ENCODE measurements at regions not wholly inside any gene's neighbourhood (a gene's known extent, or its start where the extent isn't known, plus 50 kb on each side); places are given as distances from the start of the nearest gene placed in this dataset.

GRCh38 chr12:115574826-115575225 is 702.7 kb downstream of the MED13L start:
- TF ChIP-seq NR2F2 (IDR thresholded peaks at IDR 0.05) (no peak), TAF1 (conservative IDR thresholded peaks at IDR 0.05) (no peak), HNF4A (conservative IDR thresholded peaks at IDR 0.05) (no peak), HNF4G (IDR thresholded peaks at IDR 0.05) (no peak), CTCF (IDR thresholded peaks at IDR 0.05; ENCODE audit: low read depth, low read length, missing input control) (no peak), YY1 (IDR thresholded peaks at IDR 0.05) (no peak), EGR1 (IDR thresholded peaks at IDR 0.05; ENCODE audit: low read depth in 2 of 2) (no peak), JUND (IDR thresholded peaks at IDR 0.05) (no peak), FOXA1 (IDR thresholded peaks at IDR 0.05) (no peak), FOXA2 (IDR thresholded peaks at IDR 0.05) (no peak), RXRA (IDR thresholded peaks at IDR 0.05) (no peak), GABPA (IDR thresholded peaks at IDR 0.05 in 1 of 2, conservative IDR thresholded peaks at IDR 0.05 in 1 of 2) (no peak), ATF3 (IDR thresholded peaks at IDR 0.05) (no peak), SP1 (IDR thresholded peaks at IDR 0.05) (no peak)
- TF ChIP-seq, protein P1, sequence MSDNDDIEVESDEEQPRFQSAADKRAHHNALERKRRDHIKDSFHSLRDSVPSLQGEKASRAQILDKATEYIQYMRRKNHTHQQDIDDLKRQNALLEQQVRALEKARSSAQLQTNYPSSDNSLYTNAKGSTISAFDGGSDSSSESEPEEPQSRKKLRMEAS (IDR thresholded peaks at IDR 0.05), result no peak
- TF ChIP-seq, protein P2, sequence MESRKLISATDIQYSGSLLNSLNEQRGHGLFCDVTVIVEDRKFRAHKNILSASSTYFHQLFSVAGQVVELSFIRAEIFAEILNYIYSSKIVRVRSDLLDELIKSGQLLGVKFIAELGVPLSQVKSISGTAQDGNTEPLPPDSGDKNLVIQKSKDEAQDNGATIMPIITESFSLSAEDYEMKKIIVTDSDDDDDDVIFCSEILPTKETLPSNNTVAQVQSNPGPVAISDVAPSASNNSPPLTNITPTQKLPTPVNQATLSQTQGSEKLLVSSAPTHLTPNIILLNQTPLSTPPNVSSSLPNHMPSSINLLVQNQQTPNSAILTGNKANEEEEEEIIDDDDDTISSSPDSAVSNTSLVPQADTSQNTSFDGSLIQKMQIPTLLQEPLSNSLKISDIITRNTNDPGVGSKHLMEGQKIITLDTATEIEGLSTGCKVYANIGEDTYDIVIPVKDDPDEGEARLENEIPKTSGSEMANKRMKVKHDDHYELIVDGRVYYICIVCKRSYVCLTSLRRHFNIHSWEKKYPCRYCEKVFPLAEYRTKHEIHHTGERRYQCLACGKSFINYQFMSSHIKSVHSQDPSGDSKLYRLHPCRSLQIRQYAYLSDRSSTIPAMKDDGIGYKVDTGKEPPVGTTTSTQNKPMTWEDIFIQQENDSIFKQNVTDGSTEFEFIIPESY (IDR thresholded peaks at IDR 0.05), result no peak
- TF ChIP-seq, protein P3, sequence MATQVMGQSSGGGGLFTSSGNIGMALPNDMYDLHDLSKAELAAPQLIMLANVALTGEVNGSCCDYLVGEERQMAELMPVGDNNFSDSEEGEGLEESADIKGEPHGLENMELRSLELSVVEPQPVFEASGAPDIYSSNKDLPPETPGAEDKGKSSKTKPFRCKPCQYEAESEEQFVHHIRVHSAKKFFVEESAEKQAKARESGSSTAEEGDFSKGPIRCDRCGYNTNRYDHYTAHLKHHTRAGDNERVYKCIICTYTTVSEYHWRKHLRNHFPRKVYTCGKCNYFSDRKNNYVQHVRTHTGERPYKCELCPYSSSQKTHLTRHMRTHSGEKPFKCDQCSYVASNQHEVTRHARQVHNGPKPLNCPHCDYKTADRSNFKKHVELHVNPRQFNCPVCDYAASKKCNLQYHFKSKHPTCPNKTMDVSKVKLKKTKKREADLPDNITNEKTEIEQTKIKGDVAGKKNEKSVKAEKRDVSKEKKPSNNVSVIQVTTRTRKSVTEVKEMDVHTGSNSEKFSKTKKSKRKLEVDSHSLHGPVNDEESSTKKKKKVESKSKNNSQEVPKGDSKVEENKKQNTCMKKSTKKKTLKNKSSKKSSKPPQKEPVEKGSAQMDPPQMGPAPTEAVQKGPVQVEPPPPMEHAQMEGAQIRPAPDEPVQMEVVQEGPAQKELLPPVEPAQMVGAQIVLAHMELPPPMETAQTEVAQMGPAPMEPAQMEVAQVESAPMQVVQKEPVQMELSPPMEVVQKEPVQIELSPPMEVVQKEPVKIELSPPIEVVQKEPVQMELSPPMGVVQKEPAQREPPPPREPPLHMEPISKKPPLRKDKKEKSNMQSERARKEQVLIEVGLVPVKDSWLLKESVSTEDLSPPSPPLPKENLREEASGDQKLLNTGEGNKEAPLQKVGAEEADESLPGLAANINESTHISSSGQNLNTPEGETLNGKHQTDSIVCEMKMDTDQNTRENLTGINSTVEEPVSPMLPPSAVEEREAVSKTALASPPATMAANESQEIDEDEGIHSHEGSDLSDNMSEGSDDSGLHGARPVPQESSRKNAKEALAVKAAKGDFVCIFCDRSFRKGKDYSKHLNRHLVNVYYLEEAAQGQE (IDR thresholded peaks at IDR 0.05), result no peak

DNA sequence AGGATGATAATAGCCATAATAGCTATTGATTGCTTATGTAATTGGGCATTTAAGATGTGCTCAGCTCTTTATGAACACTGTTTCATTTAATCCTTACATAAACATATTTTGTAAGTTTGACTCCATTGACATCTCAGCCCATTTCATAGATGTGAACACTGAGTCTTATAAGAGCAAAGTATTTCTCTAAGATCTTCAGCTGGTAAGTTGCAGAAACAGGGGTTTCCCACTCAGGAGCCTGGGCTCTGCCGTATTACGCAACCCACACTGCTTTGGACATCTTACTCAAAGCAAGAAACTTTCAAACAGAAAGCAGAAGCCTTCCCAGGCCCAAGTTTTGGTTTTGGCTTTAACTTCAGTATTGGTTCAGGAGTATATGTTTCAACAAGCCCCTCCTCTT is 705.1 kb downstream of the MED13L start:
- Histone ChIP-seq H3K27me3 (ENCODE audit: control insufficient read depth in 4 of 4, insufficient read depth in 4 of 4, low read length in 3 of 4) (peaks cover 0 to 2% (median 0%) of the 10 kb centered on the region in 4 donors), H3K36me3 (ENCODE audit: control insufficient read depth in 4 of 4, insufficient read depth in 3 of 4, low read depth in 1 of 4, low read length in 3 of 4) (no peaks in the 10 kb centered on the region), H3K4me3 (ENCODE audit: low read depth in 1 of 3, low read length in 3 of 3) (no peak overlapping the region), H3K9ac (ENCODE audit: low read depth in 1 of 2, low read length in 2 of 2) (no peak overlapping the region), H3K27ac (ENCODE audit: low read depth in 1 of 2, low read length in 2 of 2) (no peak overlapping the region), H3K4me1 (ENCODE audit: control insufficient read depth in 4 of 4, insufficient read depth in 4 of 4, low read length in 3 of 4) (no peaks in the 10 kb centered on the region), H3K9me3 (ENCODE audit: control insufficient read depth in 4 of 4, low read length in 3 of 4) (no peaks in the 10 kb centered on the region)
- TF ChIP-seq FOXA2 (IDR thresholded peaks at IDR 0.05) (no peak), JUND (IDR thresholded peaks at IDR 0.05) (no peak), RXRA (IDR thresholded peaks at IDR 0.05) (no peak), SP1 (IDR thresholded peaks at IDR 0.05) (no peak)
- TF ChIP-seq, protein P1 (IDR thresholded peaks at IDR 0.05), result no peak
- TF ChIP-seq, protein P2 (IDR thresholded peaks at IDR 0.05), result no peak
- DNase-seq (ENCODE audit: low spot score), result no peak
- WGBS, result 94% methylated on average over 2 of the region's 2 CpGs

More at GRCh38 chr12:115574826-115575225, 702.7 kb downstream of the MED13L start:
- H3K4me1 ChIP-seq (ENCODE audit: control insufficient read depth in 4 of 4, insufficient read depth in 4 of 4, low read length in 3 of 4), result no peaks in the 10 kb centered on the region
- H3K9ac ChIP-seq (ENCODE audit: low read depth in 1 of 2, low read length in 2 of 2), result no peak overlapping the region
- no peaks in the 10 kb centered on the region for H3K36me3 ChIP-seq (ENCODE audit: control insufficient read depth in 4 of 4, insufficient read depth in 3 of 4, low read depth in 1 of 4, low read length in 3 of 4)
- H3K4me3 ChIP-seq (ENCODE audit: low read depth in 1 of 3, low read length in 3 of 3), result no peak overlapping the region
- 68% methylated on average over 7 of the region's 7 CpGs for WGBS
- no peaks in the 10 kb centered on the region for H3K9me3 ChIP-seq (ENCODE audit: control insufficient read depth in 4 of 4, low read length in 3 of 4)
- no peak overlapping the region for H3K27ac ChIP-seq (ENCODE audit: low read depth in 1 of 2, low read length in 2 of 2)
- H3K27me3 ChIP-seq (ENCODE audit: control insufficient read depth in 4 of 4, insufficient read depth in 4 of 4, low read length in 3 of 4), result no peaks in the 10 kb centered on the region
- no peak for DNase-seq (ENCODE audit: low spot score)

All from liver (tissue), 8 donors.